Activated CD4-positive, alpha-beta memory T cell treated with anti-CD3 and anti-CD28 coated beads for 36 hours (primary cell): ENCODE measurements at regions not wholly inside any gene's neighbourhood (a gene's known extent, or its start where the extent isn't known, plus 50 kb on each side); places are given as distances from the start of the nearest gene placed in this dataset.

Experiments
- CTCF ChIA-PET: fragments of 350-600 bp; sonication (Branson Sonifier 250); formaldehyde crosslinking; loops from one replicate; lab custom pipeline; 2021; ENCODE audit warnings: antibody characterized with exemption, inconsistent platforms; lab: Charles Lee
- POLR2A ChIA-PET: fragments of 350-600 bp; sonication (Branson Sonifier 250); formaldehyde crosslinking; loops from one replicate; lab custom pipeline; 2021; ENCODE audit warnings: antibody characterized with exemption; lab: Charles Lee
- DNase-seq: peaks from one replicate; pipeline ENCODE4 v3.0.0-alpha.2; 2020
- H3K27ac Mint-ChIP-seq: one replicate; pipeline ENCODE4 v1.8.0; 2021; ENCODE audit warnings: mixed read lengths
- H3K27me3 Mint-ChIP-seq: one replicate; pipeline ENCODE4 v1.8.0; 2021; ENCODE audit warnings: mixed read lengths
- H3K36me3 Mint-ChIP-seq: one replicate; pipeline ENCODE4 v1.8.0; 2021; ENCODE audit warnings: mixed read lengths
- H3K4me1 Mint-ChIP-seq: one replicate; pipeline ENCODE4 v1.8.0; 2021; ENCODE audit warnings: low read depth, mixed read lengths
- H3K4me3 Mint-ChIP-seq: one replicate; pipeline ENCODE4 v1.8.0; 2021; ENCODE audit warnings: mild to moderate bottlenecking, mixed read lengths
- H3K9me3 Mint-ChIP-seq: one replicate; pipeline ENCODE4 v1.8.0; 2021; ENCODE audit warnings: mixed read lengths
- intact Hi-C: fragments of 100-400 bp; cut with micrococcal nuclease; formaldehyde crosslinking; loops from one replicate; pipeline ENCODE4 v1.15.1; 2023

GRCh38 chr4:19832411-19832810 lies 419.3 kb upstream of the SLIT2 start:
- Mint-ChIP-seq H3K27me3 (no peaks in the 10 kb centered on the region), H3K4me3 (no peak overlapping the region), H3K36me3 (no peaks in the 10 kb centered on the region), H3K27ac (no peak overlapping the region), H3K9me3 (peaks cover 4% of the 10 kb centered on the region), H3K4me1 (no peaks in the 10 kb centered on the region)
- DNase-seq = no peak
- intact Hi-C loops = no loop called here
- ChIA-PET POLR2A (no interaction called here), CTCF (no interaction called here)

DNA sequence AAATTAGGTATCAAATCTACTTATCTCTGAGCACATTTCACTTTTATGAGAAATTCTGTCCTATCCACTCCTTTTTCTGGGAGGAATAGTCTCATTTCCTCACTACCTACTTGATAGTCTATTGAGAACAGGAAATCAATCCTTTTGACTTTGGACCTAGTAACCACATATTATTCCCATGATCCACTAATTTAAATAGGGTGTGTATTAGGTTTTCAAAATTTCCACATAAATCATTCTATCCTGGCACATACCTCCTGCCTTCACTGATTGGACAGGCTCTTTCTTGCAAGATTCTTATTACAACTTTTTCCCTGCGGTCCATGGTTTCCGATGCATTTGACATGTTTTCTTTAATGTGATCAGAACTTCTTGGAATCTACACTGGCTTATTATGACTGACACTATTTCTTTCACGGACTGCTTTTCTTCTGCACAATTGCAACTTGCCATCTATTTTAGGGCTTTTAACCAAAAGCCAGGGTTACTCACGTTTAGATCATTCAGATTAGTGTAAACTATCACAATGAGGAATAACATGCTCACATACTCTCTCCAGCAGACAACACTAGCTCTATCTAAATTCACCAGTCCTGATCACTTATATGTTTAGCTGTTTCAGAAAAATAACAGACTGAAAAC lies 419.9 kb upstream of the SLIT2 start:
- intact Hi-C loops = no loop called here
- Mint-ChIP-seq H3K9me3 (peaks cover under 1% of the 10 kb centered on the region), H3K27ac (no peak overlapping the region), H3K36me3 (no peaks in the 10 kb centered on the region), H3K4me3 (no peak overlapping the region), H3K27me3 (no peaks in the 10 kb centered on the region), H3K4me1 (no peaks in the 10 kb centered on the region)
- no peak for DNase-seq
- ChIA-PET POLR2A (no interaction called here), CTCF (no interaction called here)

- Mint-ChIP-seq H3K27me3 (no peaks in the 10 kb centered on the region), H3K36me3 (no peaks in the 10 kb centered on the region), H3K4me1 (no peaks in the 10 kb centered on the region), H3K27ac (no peak overlapping the region), H3K4me3 (no peak overlapping the region), H3K9me3 (no peaks in the 10 kb centered on the region)
- CTCF ChIA-PET = no interaction called here
- POLR2A ChIA-PET = no interaction called here
- no peak for DNase-seq
- intact Hi-C loops = no loop called here
Observed at GRCh38 chr4:19829101-19829500, 422.6 kb upstream of the SLIT2 start.

DNA sequence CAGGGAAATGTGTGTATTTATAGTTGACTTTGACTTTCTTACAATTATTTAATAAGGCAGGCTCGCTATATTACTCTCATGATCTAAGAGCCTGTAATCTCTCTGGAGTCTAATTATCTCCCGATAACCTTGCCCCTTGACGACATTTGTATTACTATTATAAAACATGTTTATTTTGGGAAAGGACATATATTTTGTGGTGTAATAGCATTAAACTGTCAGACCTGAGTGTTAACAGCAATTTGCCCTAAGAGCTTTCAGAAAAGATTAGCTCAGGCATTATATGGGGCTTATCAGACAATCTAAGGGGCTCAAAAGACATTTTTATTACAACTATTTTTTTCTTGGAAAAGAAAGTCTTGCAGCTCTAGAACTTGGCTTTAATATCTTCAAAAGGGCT lies 427.9 kb upstream of the SLIT2 start:
- no peaks in the 10 kb centered on the region for H3K27me3 Mint-ChIP-seq
- intact Hi-C loops = no loop called here
- DNase-seq = no peak
- ChIA-PET POLR2A (no interaction called here), CTCF (no interaction called here)
- no peak overlapping the region for H3K4me3 Mint-ChIP-seq
- H3K27ac Mint-ChIP-seq = no peak overlapping the region
- H3K36me3 Mint-ChIP-seq = no peaks in the 10 kb centered on the region
- H3K4me1 Mint-ChIP-seq = no peaks in the 10 kb centered on the region
- H3K9me3 Mint-ChIP-seq = no peaks in the 10 kb centered on the region

GRCh38 chr4:19819737-19820136 lies 432.0 kb upstream of the SLIT2 start:
- intact Hi-C loops = no loop called here
- Mint-ChIP-seq H3K4me1 (no peaks in the 10 kb centered on the region), H3K9me3 (peaks cover 5% of the 10 kb centered on the region), H3K4me3 (no peak overlapping the region), H3K36me3 (no peaks in the 10 kb centered on the region), H3K27me3 (no peaks in the 10 kb centered on the region), H3K27ac (no peak overlapping the region)
- DNase-seq = no peak
- ChIA-PET CTCF (no interaction called here), POLR2A (no interaction called here)

- ChIA-PET CTCF (no interaction called here), POLR2A (no interaction called here)
- intact Hi-C loops = no loop called here
- DNase-seq = no peak
- H3K36me3 Mint-ChIP-seq = no peaks in the 10 kb centered on the region
- H3K4me3 Mint-ChIP-seq = no peak overlapping the region
- H3K9me3 Mint-ChIP-seq = peaks cover 5% of the 10 kb centered on the region
- H3K4me1 Mint-ChIP-seq = no peaks in the 10 kb centered on the region
- H3K27me3 Mint-ChIP-seq = no peaks in the 10 kb centered on the region
- no peak overlapping the region for H3K27ac Mint-ChIP-seq
Observed at GRCh38 chr4:19809989-19810388, 441.7 kb upstream of the SLIT2 start.

DNA sequence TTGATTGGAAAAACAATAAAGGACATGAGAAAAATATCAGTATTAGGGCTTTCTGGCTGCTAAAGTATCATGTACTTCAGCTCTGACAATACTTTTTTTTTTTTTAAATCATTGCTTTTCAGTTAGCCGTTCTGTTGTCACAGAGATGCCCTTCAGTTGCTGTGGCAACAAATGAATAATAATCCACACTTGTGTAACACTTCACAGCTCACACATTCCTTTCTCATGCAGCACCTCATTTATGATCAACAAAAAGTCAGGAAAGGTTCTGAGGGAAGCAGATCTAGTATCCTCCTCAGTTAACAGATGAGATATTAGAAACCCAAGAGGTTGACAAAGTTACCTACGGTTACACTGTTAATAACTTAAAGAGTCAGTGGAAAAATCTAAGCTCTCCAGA lies 444.2 kb upstream of the SLIT2 start:
- no peak for DNase-seq
- CTCF ChIA-PET = interaction anchor here (0.6 kb wide), 1 partner anchor 1289 kb away, joined by 3 read pairs; no protein-coding TSS in a partner anchor
- H3K36me3 Mint-ChIP-seq = no peaks in the 10 kb centered on the region
- POLR2A ChIA-PET = no interaction called here
- H3K27me3 Mint-ChIP-seq = no peaks in the 10 kb centered on the region
- H3K9me3 Mint-ChIP-seq = peaks cover 5% of the 10 kb centered on the region
- intact Hi-C loops = no loop called here
- H3K4me3 Mint-ChIP-seq = no peak overlapping the region
- no peak overlapping the region for H3K27ac Mint-ChIP-seq
- no peaks in the 10 kb centered on the region for H3K4me1 Mint-ChIP-seq

DNA sequence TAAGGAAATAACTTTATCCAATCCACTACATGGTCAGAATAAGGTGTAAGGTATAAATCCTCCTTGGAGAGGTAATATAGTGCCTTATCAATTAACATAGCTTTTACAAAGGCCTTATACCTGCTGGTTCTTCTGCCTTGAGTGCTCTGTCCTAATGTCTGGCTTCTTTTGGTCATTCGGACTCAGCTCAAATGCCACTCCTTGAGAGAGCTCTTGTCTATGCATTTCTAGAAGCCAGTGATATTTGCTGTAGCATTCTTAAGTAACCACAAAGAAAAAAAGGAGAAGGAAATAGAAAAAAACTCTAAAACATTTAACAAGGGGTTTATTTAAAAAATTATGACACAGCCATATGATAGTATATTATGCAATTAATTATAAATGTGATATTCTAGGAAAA lies 444.8 kb upstream of the SLIT2 start:
- ChIA-PET POLR2A (no interaction called here), CTCF (interaction anchor here (0.6 kb wide), 1 partner anchor 1289 kb away, joined by 3 read pairs; no protein-coding TSS in a partner anchor)
- no peak overlapping the region for H3K4me3 Mint-ChIP-seq
- peaks cover 5% of the 10 kb centered on the region for H3K9me3 Mint-ChIP-seq
- DNase-seq = no peak
- no peak overlapping the region for H3K27ac Mint-ChIP-seq
- no peaks in the 10 kb centered on the region for H3K36me3 Mint-ChIP-seq
- intact Hi-C loops = no loop called here
- H3K27me3 Mint-ChIP-seq = no peaks in the 10 kb centered on the region
- H3K4me1 Mint-ChIP-seq = no peaks in the 10 kb centered on the region

GRCh38 chr4:19803406-19803805 lies 448.3 kb upstream of the SLIT2 start:
- no peaks in the 10 kb centered on the region for H3K27me3 Mint-ChIP-seq
- ChIA-PET CTCF (no interaction called here), POLR2A (no interaction called here)
- no peaks in the 10 kb centered on the region for H3K4me1 Mint-ChIP-seq
- no peak overlapping the region for H3K4me3 Mint-ChIP-seq
- peaks cover 5% of the 10 kb centered on the region for H3K9me3 Mint-ChIP-seq
- no peaks in the 10 kb centered on the region for H3K36me3 Mint-ChIP-seq
- no peak for DNase-seq
- intact Hi-C loops = no loop called here
- H3K27ac Mint-ChIP-seq = no peak overlapping the region

DNA sequence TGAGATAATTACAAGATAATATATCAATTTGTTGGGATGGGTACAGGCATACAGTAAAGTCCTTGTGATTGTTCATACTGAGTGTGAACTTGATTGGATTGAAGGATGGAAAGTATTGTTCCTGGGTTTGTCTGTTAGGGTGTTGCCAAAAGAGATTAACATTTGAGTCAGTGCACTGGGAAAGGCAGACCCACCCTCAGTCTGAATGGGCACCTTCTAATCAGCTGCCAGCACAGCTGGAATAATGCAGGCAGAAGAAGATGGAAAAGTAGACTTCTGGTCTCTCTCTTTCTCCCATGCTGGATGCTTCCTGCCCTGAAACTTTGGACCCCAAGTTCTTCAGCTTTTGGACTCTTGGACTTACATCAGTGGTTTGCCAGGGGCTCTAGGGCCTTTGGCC lies 457.9 kb upstream of the SLIT2 start:
- H3K4me1 Mint-ChIP-seq = no peaks in the 10 kb centered on the region
- H3K9me3 Mint-ChIP-seq = peaks cover 11% of the 10 kb centered on the region
- H3K36me3 Mint-ChIP-seq = no peaks in the 10 kb centered on the region
- ChIA-PET CTCF (no interaction called here), POLR2A (no interaction called here)
- no peak overlapping the region for H3K4me3 Mint-ChIP-seq
- DNase-seq = no peak
- no peaks in the 10 kb centered on the region for H3K27me3 Mint-ChIP-seq
- intact Hi-C loops = no loop called here
- H3K27ac Mint-ChIP-seq = no peak overlapping the region

DNA sequence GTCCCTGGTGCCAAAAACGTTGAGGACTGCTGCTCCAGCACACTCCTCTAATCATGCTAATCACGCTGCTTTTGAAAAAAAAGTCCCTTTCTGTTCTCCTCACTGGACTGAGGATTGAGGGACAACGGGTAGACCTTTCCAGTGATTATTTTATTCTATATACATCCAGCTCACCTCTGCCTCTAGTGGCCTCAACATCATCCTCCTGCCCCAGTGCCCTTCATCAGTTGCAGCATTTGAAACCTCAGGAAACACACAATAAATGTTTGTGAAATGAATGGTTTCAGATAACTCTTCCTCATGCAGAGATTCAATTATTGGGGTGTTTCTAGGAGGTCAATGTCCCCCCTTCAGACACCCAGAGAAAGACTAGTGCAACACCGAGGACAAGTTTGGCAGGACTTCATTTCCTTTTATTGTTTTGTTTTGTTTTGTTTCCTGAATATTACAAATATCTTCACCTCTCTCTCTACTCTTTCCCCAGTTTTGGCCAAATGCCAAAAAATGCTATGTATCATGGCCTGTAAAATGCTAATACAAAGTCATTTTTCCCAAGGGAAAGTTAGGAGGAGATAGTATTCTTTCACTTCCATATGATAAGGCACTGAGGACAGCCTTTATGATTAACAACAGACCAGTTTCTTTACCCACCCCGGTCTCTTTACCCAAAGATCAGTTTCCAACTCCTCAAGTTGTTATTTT lies 460.1 kb upstream of the SLIT2 start:
- ChIA-PET POLR2A (no interaction called here), CTCF (no interaction called here)
- Mint-ChIP-seq H3K4me1 (no peaks in the 10 kb centered on the region), H3K9me3 (peaks cover 4% of the 10 kb centered on the region), H3K36me3 (no peaks in the 10 kb centered on the region), H3K27me3 (no peaks in the 10 kb centered on the region), H3K4me3 (no peak overlapping the region), H3K27ac (no peak overlapping the region)
- intact Hi-C loops = no loop called here
- DNase-seq = no peak

GRCh38 chr4:19786616-19787015 lies 465.1 kb upstream of the SLIT2 start:
- H3K27me3 Mint-ChIP-seq = no peaks in the 10 kb centered on the region
- CTCF ChIA-PET = no interaction called here
- H3K4me1 Mint-ChIP-seq = no peaks in the 10 kb centered on the region
- no peaks in the 10 kb centered on the region for H3K36me3 Mint-ChIP-seq
- peaks cover 24% of the 10 kb centered on the region for H3K9me3 Mint-ChIP-seq
- DNase-seq = no peak
- intact Hi-C loops = no loop called here
- no peak overlapping the region for H3K4me3 Mint-ChIP-seq
- H3K27ac Mint-ChIP-seq = no peak overlapping the region
- POLR2A ChIA-PET = no interaction called here

DNA sequence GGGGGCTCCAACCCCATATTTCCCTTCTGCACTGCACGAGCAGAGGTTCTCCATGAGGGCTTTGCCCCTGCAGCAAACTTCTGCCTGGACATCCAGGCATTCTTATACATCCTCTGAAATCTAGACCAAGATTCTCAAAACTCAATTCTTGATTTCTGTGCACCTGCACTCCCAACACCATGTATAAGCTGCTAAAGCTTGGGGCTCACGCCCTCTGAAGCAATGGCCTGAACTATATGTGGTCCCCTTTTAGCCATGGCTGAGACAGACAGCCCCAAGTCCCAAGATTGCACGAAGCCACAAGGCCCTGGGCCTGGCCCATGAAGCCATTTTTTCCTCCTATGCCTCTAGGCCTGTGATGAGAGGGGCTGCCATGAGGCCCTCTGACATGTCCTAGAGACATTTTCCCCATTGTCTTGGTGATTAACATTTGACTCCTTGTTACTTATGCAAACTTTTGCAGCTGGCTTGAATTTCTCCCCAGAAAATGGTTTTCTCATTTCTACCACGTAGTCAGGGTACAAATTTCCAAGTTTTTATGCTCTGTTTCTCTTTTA lies 468.0 kb upstream of the SLIT2 start:
- ChIA-PET POLR2A (no interaction called here), CTCF (no interaction called here)
- Mint-ChIP-seq H3K27me3 (no peaks in the 10 kb centered on the region), H3K36me3 (no peaks in the 10 kb centered on the region), H3K4me1 (no peaks in the 10 kb centered on the region), H3K27ac (no peak overlapping the region), H3K4me3 (no peak overlapping the region), H3K9me3 (peaks cover 28% of the 10 kb centered on the region)
- no peak for DNase-seq
- intact Hi-C loops = no loop called here
